GM21390 (cell line): ENCODE measurements at regions not wholly inside any gene's neighbourhood (a gene's known extent, or its start where the extent isn't known, plus 50 kb on each side); places are given as distances from the start of the nearest gene placed in this dataset.

Experiments used
- ATAC-seq: cut with Tn5 transposase; IDR thresholded peaks from one replicate; pipeline ENCODE4 v1.9.1; 2021; ENCODE audit not compliant: unreplicated experiment

- no peak for ATAC-seq
Observed at GRCh38 chr6:100182313-100182712, 188.3 kb upstream of the MCHR2 start.

GRCh38 chr6:100181309-100181708 lies 187.3 kb upstream of the MCHR2 start:
- ATAC-seq: no peak

GRCh38 chr6:100179576-100179975 lies 185.6 kb upstream of the MCHR2 start:
- no peak for ATAC-seq

- ATAC-seq: no peak
Observed at GRCh38 chr6:100177956-100178355, 183.9 kb upstream of the MCHR2 start.

- no peak for ATAC-seq
Observed at GRCh38 chr6:100176951-100177710, 183.1 kb upstream of the MCHR2 start.

GRCh38 chr6:100176311-100176950 lies 182.4 kb upstream of the MCHR2 start:
- ATAC-seq: no peak

GRCh38 chr6:100175814-100176310 lies 181.8 kb upstream of the MCHR2 start:
- no peak for ATAC-seq

- ATAC-seq: no peak
Observed at GRCh38 chr6:100173211-100173610, 179.2 kb upstream of the MCHR2 start.

- no peak for ATAC-seq
Observed at GRCh38 chr6:100172322-100172713, 178.3 kb upstream of the MCHR2 start.

- peak; percentile 90 for ATAC-seq
Observed at GRCh38 chr6:100171533-100172321, 177.7 kb upstream of the MCHR2 start.

GRCh38 chr6:100168148-100168547 lies 174.1 kb upstream of the MCHR2 start:
- no peak for ATAC-seq

GRCh38 chr6:100167585-100167984 lies 173.6 kb upstream of the MCHR2 start:
- no peak for ATAC-seq

- no peak for ATAC-seq
Observed at GRCh38 chr6:100166956-100167355, 172.9 kb upstream of the MCHR2 start.

- ATAC-seq: no peak
Observed at GRCh38 chr6:100165442-100165841, 171.4 kb upstream of the MCHR2 start.

- ATAC-seq: no peak
Observed at GRCh38 chr6:100163035-100163434, 169.0 kb upstream of the MCHR2 start.

GRCh38 chr6:100161782-100162365 lies 167.9 kb upstream of the MCHR2 start:
- ATAC-seq: no peak

- ATAC-seq: no peak
Observed at GRCh38 chr6:100160930-100161329, 166.9 kb upstream of the MCHR2 start.

GRCh38 chr6:100155141-100155540 lies 161.1 kb upstream of the MCHR2 start:
- no peak for ATAC-seq

- no peak for ATAC-seq
Observed at GRCh38 chr6:100153636-100154275, 159.7 kb upstream of the MCHR2 start.

- ATAC-seq: no peak
Observed at GRCh38 chr6:100152201-100152600, 158.2 kb upstream of the MCHR2 start.

- ATAC-seq: no peak
Observed at GRCh38 chr6:100144991-100145390, 151.0 kb upstream of the MCHR2 start.
